HK-2 (cell line): ENCODE measurements at regions not wholly inside any gene's neighbourhood (a gene's known extent, or its start where the extent isn't known, plus 50 kb on each side); places are given as distances from the start of the nearest gene placed in this dataset.
"Not testable (repeated sequence)": the region's sequence is repeated elsewhere in the genome, so short reads cannot be mapped to it uniquely, and the experiment has no call there.

Experiments
- DNase-seq: peaks from one replicate; pipeline ENCODE4 v3.0.0-alpha.2; 2018; ENCODE audit not compliant: unreplicated experiment

DNA sequence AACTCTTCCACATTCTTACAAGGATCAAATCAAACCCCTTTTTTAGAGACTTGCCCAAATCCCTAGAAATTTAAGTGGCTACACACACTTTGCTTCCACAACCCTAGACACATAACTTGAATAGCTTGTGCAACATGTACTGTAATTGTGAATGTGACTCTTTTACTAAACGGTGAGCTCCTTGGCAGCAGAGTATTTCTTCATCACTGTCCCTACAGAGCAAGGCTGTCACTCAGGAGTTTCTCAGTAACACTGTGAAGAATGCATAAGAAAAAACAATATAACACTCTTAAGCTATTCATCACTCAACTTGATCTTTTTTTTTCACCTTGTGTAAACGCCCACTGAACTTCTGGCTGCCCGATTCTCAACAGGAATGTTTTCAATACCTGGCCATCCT lies 53.8 kb upstream of the ADAMTS18 start:
- DNase-seq = no peak

DNA sequence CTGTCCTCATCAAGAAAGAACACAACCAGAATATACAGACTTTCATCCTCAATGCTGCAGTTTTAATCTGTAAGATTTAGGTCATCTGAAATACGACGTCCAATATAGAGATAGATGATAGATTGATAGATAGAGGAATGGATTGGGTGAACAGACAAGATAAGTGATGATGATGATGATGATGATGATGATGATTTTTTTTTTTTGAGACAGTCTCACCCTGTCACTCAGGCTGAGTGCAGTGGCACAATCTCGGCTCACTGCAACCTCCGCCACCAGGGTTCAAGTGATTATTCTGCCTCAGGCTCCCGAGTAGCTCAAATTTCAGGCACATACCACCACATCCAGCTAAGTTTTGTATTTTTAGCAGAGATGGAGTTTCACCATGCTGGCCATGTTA lies 56.3 kb upstream of the ADAMTS18 start:
- no peak for DNase-seq

DNA sequence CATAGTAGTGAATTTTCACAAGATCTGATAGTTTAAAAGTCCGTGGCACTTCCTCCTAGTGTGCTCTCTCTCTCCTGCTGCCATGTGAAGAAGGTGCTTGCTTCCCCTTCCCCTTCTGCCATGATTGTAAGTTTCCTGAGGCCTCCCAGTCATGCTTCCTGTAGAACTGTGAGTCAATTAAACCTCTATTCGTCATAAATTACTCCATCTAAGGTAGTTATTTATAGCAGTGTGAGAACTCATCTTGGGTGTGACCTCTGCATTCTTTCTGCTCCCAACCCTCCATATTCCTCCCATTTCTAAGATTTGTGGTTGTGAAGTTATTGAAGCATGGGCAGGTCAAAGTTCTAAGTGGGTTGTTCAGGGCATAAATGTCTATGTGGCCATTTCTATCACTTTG lies 62.1 kb upstream of the ADAMTS18 start:
- DNase-seq = no peak

DNA sequence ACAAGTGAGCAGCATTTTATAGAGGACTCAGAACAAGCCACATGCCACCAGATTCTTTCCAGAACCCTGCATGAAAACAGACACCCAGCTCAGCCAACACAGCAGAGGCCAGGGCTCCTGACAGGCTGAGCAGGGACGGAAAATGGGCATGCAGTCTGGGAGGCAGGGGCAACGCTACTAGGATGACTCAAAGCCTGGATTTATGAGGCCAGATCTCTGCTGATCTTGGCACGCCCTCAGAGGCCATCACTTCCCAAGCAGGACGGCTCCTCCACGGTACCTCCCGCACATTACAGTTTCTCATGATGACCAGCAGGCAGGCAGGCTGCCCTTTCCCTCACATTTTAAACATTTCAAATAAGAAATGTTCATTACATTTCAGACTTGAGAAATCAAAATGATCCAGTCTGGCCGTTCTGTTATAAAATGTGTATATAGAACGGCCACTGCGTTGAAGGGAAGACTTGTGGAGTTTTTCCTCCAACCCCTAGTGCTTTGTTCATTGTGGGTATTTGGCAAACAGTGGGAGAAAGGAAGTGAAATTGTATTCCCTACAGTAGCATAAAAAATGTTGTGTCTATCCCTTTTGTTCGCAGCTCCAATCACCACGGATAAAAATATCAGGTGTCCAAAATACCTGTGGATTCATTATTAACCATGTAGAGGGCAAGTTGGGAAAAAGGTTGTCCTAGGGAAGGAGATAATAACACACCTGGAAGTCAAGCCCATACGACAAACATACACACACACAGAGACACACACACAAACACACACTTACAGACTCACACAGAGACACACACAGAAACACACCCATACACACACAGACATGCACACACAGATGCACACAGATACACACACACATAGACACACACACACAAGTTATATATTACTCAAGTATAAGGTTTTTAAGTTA lies 64.8 kb upstream of the ADAMTS18 start:
- no peak for DNase-seq

DNA sequence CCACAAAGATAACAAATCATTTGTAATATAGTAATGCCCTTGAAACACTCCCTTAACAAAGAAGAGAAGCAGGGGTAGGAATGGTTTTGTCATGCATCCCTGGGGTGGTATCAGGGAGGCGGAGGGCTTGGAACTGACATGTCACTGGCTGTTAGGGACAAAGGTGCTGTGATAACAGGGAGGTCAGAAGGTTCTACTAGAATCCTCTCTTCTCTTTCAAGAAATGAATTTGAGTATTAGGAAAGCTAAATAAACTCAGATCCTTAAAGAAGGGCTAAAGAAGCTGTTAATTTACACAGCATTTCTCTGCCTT lies 65.4 kb upstream of the ADAMTS18 start:
- DNase-seq = no peak

DNA sequence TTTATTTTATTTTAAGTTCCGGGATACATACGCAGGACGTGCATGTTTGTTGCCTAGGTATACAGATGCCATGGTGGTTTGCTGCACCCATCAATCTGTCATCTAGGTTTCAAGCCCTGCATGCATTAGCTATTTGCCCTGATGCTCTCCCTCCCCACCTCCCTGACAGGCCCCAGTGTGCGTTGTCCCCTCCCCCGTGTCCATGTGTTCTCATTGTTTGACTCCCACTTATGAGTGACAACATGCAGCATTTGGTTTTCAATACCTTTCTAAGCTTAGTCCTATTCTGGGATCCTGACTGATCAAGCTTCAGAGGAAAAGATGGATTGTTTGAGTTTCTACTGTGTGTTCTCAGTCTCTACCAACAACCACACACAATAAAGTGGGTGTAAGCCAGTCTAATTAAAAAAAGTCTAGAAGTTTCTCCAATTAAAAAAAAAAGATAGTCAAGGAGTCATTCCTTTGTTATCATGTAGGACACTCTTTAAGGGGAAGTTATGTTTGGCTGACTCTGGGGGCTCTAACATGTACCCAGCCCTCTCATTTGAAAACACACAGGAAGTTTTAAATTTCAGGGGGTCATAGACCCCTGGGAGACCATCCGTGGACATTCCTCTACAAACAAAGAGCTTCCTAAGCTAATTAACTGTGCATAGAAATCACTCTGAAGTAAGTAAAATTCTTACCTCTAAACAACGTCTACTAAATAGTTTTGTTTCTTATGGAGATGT lies 66.3 kb upstream of the ADAMTS18 start:
- DNase-seq = no peak

DNA sequence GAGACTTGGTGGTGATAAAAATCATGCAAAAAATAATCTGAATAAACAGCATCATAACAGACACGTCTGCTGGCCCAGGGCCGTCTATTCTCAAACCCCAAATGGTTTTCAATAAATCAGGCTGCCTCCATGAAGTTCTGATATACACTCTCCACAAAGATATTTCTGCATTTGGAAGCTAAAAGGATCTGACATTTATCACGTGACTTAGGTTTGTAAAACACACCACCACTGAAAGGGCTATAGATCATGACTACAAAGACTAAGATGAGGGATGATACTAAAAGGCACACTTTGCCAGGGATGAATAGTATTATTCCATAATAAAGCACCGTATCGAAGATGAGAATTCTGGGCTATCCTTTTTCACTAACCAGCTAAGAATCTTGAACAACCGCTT lies 67.6 kb upstream of the ADAMTS18 start:
- no peak for DNase-seq

DNA sequence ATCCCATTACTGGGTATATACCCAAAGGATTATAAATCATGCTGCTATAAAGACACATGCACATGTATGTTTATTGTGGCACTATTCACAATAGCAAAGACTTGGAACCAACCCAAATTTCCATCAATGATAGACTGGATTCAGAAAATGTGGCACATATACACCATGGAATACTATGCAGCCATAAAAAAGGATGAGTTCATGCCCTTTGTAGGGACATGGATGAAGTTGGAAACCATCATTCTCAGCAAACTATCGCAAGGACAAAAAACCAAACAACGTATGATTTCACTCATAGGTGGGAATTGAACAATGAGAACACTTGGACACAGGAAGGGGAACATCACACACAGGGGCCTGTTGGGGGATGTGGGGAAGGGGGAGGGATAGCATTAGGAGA lies 71.7 kb upstream of the ADAMTS18 start:
- DNase-seq = not testable (repeated sequence)

DNA sequence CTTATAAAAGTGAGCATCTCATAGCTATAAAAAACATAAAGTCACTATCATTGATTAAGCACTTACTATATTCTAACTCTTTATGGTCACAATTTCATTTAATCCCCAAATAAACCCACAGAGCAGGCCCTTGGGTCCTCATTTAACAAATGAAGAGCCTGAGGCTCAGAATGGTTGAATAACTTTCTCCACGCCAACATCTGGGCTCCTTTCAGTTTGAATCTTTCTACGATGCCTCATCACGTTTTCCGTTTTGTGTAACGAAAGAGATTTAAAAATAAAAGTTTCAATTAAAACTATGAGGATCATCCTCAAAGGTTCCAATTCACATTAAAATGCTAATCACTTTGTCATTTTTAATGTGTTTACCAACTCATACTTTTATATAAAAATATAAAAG lies 74.2 kb upstream of the ADAMTS18 start:
- no peak for DNase-seq

DNA sequence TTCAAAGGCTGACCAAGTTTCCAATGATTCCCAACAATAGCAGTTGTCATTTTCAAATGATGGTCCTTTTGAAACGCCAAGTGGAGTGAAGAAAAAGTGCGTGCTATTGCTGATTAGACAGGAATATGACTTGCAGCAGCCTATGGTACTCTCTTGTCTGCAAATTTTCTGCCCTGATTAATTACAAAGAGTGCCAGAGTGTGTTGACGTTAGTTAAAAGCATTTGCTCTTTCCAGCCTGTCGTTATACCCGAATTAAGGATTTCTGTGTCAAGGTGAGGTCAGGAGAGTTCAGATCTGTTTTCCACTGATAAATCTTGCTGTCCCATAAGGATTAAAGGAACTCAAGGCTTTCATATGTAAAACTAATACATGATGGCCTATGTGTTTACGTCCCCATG lies 75.0 kb upstream of the ADAMTS18 start:
- DNase-seq = no peak

DNA sequence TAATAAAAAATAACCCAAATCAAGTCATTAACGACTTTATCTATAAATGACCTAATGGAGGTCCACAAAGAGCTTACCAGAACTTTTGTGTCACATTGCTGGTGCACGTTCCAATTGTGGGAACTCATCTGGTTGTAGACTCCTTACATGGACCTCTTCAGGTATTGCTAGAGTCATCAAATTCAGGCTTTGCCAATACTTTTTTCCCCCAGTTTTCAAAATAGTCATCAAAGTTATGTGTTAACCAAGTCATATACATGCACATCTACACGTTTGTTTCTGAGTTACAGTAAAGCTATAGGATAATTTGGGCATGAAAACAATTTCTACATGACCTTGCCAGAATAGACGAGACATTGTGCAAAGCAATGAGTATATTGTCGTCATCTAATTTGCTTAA lies 76.2 kb upstream of the ADAMTS18 start:
- DNase-seq = no peak

DNA sequence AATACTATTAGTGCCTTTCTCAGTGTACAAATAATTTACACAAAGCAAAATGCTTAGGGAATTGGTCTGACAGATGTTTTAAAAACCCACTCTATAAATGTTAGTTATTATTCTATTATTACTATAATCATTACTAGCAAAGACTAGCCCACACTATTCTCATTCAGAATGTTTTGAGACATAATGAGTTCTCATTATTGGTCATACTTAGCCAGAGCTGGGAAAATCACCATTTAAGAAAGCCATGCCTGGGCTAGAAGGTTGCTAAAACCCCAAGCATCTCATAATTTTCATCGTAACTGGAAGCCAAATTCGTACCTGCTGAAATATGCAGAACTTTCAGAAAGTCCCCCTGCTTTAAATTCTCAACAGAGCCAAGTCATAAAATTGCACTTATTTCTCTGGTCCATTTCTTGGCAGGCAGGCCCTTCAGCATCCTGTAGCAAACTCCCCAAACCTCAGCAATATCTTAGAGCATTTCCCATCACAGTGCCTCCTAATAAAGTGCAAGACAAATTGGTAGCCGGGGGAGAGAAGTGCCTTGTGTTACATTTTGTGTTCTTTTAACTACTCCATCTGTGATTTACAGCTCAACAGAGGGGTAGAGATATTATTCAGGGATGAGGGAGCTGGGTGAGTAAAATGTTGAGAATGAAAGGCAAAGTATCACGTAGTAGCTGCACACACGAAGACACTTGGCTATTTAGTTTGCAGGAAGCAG lies 79.8 kb upstream of the ADAMTS18 start:
- DNase-seq = no peak

DNA sequence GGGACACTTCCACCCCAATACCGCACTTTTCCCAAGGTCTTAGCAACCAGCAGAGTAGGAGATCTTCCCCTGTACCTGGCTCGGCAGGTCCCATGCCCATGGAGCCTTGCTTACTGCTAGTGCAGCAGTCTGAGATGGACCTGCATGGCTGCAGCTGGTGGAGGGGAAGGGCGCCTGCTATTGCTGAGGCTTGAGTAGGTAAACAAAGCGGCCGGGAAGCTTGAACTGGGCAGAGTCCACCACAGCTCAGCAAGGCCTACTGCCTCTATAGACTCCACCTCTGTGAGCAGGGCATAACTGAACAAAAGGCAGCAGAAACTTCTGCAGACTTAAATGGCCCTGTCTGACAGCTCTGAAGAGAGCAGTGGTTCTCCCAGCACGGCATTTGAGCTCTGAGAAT lies 90.4 kb upstream of the ADAMTS18 start:
- DNase-seq = not testable (repeated sequence)

DNA sequence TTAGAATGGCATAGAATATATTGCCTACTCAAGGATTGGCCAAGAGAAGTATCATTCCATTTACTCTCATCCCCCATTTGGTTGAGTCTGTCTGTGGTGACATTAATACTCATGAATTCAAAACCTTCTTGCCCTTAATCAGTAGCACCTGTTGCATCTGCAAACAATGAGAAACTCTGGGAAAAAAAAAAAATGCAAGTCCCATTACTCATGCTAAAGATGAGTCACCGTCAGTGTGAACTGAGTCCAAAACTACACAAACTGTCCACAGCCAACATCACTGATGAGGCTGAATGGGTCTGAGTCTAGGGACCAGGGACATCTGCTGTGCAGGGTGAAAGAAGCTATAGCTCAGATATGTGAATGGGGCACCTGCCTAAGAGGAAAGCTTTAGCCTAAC lies 96.9 kb upstream of the ADAMTS18 start:
- peak; percentile 2 for DNase-seq

DNA sequence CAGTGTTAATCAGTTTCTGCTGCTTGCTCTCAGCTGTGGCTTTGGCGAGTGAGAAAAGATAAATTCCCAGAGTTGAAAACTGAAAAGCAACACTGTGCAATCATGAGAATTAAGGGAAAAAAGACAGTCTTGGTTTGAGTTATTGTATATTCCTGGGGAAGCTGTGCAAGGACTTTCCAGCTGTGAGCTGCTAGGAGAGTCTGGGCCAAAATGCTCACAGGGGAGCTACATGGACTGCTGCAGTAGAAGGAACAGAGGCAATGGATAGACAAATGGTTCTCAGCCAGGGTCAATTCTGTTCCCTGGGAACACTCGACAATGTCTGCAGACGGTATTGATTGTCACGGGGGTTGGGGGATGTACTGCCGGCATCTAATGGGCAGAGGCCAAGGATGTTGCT lies 102.0 kb upstream of the ADAMTS18 start:
- DNase-seq = no peak

DNA sequence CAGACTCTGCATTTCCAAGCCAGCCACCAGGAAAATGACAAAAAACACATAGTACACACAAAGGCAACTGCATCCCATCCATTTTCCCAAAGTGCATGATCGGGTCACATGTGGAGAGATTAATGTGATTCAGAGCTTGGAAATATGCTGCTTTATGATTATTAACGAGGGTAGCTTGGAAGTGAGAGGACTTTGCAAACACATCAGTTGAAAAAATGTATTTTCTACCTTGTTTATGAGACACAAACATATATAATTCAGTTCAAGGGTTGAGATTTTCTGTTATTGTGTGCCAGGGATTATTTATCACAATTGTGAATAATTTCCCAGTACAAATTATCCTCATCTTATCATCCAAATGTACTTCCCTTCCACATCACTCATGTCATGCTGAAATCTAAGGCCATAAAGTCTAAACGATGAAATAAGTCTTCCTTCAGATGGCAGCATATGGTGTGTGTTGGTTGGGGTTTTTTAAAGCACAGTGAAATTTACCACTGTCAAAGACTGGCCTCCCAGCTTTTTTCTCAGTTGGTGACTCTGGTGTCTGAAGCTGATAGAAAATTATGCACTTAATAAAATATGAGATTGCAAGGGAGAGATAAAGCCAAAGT lies 104.7 kb upstream of the ADAMTS18 start:
- no peak for DNase-seq

DNA sequence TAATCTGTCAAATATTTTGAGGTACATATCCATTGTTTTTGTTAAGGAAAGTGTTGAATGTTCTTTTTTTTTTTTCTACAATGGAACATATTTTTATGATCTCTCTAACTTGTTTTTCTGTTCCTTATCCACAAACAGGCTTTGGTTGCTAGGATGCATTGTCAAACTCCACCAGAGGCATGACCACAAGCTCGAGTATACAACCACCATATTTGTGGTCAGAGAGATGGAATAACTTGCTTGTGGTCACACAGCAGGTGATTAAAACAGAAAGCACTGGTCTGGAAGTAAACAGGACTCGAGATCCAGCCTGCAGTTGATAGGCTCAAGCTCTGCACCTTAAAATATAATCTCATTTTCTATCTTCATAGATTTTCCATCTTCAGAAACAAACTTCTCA lies 105.8 kb upstream of the ADAMTS18 start:
- no peak for DNase-seq

DNA sequence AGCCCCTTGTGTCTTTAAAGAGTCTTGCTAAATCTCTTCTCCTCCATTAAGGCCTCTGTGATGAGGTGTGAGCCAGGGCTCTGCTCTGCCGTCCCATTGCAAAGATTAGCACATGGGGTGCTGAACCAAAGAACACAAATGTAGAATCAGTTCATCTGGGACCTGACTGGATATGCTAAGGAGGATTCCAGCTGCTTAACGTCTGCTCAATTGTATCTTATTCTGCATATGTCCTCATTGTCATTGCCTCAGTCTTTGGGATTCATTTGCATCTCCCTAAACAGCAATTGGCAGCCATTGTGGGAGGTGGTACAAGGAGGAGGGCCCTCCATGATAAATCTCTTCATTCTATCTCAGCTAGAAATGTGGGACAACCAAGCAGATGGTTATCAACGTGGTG lies 106.3 kb upstream of the ADAMTS18 start:
- no peak for DNase-seq

DNA sequence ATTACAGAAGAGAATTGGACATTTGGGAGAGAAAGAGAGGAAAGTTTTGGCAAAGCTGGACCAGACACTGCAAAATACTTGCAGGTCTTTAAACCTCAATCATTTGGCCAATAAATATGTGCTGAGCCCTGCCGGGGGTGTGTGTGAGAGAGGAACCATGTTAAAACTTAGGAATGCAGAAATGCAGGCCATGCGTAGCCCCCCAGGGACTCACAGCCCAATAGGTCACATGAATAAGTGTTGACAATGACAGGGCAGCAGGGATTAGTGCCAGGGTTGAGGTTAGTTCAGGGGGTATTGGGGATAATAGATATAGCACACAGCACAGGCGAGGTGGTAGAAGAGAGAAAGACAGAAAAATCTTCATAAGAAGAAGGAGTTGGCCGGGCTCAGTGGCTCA lies 113.3 kb upstream of the ADAMTS18 start:
- no peak for DNase-seq

DNA sequence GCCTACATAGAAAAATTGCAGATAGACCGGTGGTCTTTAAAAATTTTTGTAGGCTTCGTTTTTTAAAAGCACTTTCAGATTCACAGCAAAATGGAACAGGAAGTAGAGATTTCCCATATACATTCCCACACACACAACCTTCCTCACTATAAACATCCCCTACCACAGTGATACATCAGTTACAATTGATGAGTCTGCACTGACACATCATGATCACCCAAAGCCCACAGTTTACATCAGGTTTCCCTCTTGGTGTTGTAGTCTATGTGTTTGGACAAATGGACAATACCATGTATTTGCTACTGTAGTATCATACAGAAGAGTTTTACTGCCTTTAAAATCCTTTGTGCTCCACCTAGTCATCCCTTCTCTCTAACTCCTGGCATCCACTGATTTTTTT lies 113.9 kb upstream of the ADAMTS18 start:
- DNase-seq = no peak

DNA sequence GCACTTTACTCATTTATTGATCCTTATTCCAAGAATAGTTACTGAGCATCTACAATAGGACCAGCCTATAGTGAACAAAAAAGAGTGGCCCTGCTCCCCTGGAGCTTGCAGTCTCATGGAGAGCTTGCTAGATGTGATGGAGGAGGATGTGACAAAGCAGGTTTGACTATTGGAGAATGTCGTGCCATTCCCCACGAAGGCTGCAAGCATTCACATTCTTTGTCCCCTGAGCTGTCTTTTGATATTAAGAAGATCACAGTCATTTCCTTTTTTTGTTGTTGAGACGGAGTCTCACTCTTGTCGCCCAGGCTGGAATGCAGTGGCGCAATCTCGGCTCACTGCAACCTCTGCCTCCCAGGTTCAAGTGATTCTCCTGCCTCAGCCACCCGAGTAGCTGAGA lies 115.0 kb upstream of the ADAMTS18 start:
- DNase-seq = no peak

DNA sequence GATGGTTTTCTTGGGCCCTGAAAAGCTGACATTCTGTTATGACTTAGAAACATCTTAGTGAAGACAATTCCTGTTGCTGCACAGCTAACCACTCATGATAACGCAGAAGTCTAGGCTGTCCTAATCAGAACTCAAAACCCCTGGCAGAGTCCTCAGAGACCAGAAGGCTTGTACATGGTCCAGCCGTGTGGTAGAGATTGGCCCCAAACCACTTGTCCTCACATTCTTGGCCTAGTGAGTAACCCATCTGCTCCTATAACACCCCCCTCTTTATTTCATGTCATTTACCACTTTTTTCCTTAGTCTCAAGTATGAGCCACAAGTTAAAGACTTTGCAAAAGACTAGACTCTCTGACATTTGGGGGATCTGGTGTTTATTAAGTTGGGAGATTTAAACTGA lies 116.5 kb upstream of the ADAMTS18 start:
- no peak for DNase-seq
